H1 (cell line): ENCODE measurements at regions not wholly inside any gene's neighbourhood (a gene's known extent, or its start where the extent isn't known, plus 50 kb on each side); places are given as distances from the start of the nearest gene placed in this dataset.

Source experiments
- EP300 ChIP-seq, 2 experiments: IDR thresholded peaks; 1 replicate in 1 of 2; 2 replicates in 1 of 2; pipeline ENCODE4 v1.6.1; 2011 to 2012; ENCODE audit warnings: low read depth in 2 of 2, low read length in 2 of 2, mild to moderate bottlenecking in 2 of 2, borderline replicate concordance in 1 of 2, inconsistent platforms in 1 of 2, moderate library complexity in 1 of 2
- JUN ChIP-seq: IDR thresholded peaks from 2 replicates; pipeline ENCODE4 v1.6.1; 2011; ENCODE audit warnings: low read depth, mild to moderate bottlenecking, improper control_type of control experiment, low read length
- JUND ChIP-seq: IDR thresholded peaks from 2 replicates; pipeline ENCODE4 v1.6.1; 2011; ENCODE audit warnings: mild to moderate bottlenecking, improper control_type of control experiment, low read length
- POLR2A ChIP-seq, 2 experiments: IDR thresholded peaks; 1 replicate in 1 of 2; 2 replicates in 1 of 2; pipeline ENCODE4 v1.6.1; 2011; ENCODE audit warnings: low read depth in 2 of 2, low read length in 2 of 2, mild to moderate bottlenecking in 2 of 2; ENCODE audit errors: control extremely low read depth in 1 of 2
- TF ChIP-seq, protein P1 (sequence below), 3 experiments: IDR thresholded peaks; 1 replicate in 2 of 3; 2 replicates in 1 of 3; pipeline versions ENCODE4 v1.5.1 to v1.6.1; 2011; ENCODE audit warnings: low read length in 3 of 3, mild to moderate bottlenecking in 3 of 3, inconsistent platforms in 2 of 3, low read depth in 1 of 3, moderate library complexity in 1 of 3; ENCODE audit not compliant: insufficient read depth in 1 of 3; ENCODE audit errors: control extremely low read depth in 1 of 3

DNA sequence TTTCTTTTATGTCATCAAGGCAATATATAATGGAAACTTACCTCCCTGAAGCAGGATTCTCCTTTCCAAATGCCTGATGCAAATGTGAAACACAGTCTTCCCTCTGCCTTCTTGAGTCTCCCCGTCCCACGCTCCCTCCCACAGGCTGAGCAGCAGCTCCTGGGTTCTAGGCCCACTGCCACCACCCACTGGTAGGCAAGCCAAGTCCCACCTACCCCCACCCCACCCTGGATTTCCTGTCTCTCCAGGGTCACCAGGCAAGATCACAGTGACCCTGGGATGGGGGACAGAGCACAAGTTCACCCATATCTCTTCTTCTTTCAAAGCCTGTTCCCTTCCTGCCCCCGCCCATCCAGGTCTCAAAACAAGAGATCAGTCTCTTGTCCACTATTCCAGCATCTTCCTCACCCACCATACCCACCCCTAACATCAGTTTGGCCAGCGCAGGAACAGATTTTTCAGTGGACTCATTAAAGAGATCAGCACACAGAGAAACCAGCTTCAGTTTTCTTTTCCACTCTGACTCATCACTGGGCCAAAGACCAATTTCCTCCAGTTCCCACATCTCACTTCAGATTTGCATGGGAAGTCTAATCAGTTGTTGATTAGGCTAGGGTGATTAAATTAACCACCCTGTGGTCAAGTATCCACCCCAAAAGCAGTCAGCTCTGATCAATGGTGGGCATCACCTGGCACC lies 151.5 kb downstream of the ACTL7B start:
- TF ChIP-seq, protein P1, sequence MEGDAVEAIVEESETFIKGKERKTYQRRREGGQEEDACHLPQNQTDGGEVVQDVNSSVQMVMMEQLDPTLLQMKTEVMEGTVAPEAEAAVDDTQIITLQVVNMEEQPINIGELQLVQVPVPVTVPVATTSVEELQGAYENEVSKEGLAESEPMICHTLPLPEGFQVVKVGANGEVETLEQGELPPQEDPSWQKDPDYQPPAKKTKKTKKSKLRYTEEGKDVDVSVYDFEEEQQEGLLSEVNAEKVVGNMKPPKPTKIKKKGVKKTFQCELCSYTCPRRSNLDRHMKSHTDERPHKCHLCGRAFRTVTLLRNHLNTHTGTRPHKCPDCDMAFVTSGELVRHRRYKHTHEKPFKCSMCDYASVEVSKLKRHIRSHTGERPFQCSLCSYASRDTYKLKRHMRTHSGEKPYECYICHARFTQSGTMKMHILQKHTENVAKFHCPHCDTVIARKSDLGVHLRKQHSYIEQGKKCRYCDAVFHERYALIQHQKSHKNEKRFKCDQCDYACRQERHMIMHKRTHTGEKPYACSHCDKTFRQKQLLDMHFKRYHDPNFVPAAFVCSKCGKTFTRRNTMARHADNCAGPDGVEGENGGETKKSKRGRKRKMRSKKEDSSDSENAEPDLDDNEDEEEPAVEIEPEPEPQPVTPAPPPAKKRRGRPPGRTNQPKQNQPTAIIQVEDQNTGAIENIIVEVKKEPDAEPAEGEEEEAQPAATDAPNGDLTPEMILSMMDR (IDR thresholded peaks at IDR 0.05; ENCODE audit: control extremely low read depth in 1 of 3, insufficient read depth in 1 of 3, low read depth in 1 of 3, low read length in 3 of 3) = no peak
- TF ChIP-seq POLR2A (IDR thresholded peaks at IDR 0.05; ENCODE audit: control extremely low read depth in 1 of 2, low read depth in 2 of 2, low read length in 2 of 2) = no peak
- no peak for TF ChIP-seq JUN
- no peak for TF ChIP-seq JUND
- no peak for TF ChIP-seq EP300 (IDR thresholded peaks at IDR 0.05; ENCODE audit: borderline replicate concordance in 1 of 2, low read depth in 2 of 2, low read length in 2 of 2)
